Activated CD4-positive, CD25-positive, alpha-beta regulatory T cell treated with anti-CD3 and anti-CD28 coated beads, Interleukin-2, amount 50 U/mL, for 24 hours (primary cell): ENCODE measurements at regions not wholly inside any gene's neighbourhood (a gene's known extent, or its start where the extent isn't known, plus 50 kb on each side); places are given as distances from the start of the nearest gene placed in this dataset.
"Not testable (repeated sequence)": the region's sequence is repeated elsewhere in the genome, so short reads cannot be mapped to it uniquely, and the experiment has no call there.

Experiments used
- ATAC-seq, 2 donors: fragments of 150-1000 bp; cut with Tn5 transposase; one replicate each; pipeline ENCODE4 v1.10.0; 2021; ENCODE audit warnings: mild to moderate bottlenecking in 1 of 2, moderate library complexity in 1 of 2

DNA sequence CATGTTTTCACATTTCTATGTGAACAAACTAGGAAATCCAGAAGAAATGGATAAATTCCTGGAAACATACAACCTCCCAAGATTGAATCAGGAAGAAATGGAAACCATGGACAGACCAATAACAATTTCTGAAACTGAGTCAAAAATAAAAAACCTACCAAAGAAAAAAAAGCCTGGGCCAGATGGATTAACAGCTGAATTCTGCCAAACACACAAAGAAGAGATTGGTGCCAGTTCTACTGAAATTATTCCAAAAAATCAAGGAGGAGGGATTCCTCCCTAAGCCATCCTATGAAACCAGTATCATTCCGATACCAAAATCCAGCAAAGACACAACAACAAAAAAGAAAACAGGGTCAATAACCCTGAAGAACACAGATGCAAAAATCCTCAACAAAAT, 166.9 kb upstream of the FBXL7 start:
- no peak for ATAC-seq

DNA sequence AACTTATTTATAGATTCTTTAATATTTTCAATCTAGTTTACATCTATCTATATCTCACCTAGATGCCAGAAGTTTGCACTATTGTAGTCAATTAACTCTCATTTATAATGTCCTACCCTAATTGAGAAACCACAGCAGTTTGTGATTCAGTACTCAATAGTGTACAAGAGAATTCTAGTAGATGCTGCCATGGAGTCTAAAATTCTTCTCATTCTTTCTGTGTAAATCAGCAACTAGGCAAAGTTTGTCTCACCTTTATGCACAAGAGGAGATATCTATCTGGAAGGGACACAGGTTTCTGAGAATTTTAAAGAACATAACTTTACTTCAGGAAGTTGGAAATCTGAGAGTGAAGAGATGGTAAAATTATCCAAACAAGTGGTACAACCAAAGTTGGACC, 173.0 kb upstream of the FBXL7 start:
- ATAC-seq, result no peak

DNA sequence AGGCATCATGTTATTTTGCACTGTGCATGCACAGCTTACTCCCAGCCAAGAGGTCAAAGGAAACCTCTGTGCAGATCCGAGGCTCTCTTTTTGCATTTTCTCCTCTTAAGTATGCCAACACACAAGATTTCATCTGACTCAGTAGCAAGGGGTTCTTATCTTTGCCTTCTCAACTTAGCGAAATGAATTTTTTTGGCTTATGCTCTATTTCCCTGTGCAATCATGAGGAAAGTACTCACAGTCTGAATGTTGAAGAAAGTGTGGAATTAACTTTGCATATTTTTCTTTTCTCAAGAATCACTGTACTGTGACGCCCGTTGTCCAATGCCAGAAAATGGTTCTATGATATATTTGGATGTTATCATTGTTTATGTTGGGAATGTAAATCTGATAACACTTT, 173.5 kb upstream of the FBXL7 start:
- no peak for ATAC-seq

DNA sequence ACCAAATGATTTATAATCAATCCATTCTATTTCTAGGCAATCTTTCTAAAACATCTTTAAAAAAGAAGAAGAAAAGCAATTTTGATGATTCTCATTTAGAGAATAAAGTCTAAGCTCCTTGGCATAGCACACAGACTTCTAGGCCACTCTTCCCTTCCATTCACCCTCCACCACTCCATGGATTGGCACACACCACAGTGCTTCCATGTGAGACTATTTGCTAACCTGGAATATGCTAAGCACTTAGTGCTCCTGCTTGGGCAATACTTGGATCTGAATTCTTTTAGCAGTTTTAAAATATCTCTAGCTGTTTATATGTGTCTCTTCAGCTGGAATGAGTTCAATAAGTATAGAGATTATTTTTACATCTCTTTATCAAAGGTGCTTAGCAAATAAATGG, 177.6 kb upstream of the FBXL7 start:
- no peak for ATAC-seq

DNA sequence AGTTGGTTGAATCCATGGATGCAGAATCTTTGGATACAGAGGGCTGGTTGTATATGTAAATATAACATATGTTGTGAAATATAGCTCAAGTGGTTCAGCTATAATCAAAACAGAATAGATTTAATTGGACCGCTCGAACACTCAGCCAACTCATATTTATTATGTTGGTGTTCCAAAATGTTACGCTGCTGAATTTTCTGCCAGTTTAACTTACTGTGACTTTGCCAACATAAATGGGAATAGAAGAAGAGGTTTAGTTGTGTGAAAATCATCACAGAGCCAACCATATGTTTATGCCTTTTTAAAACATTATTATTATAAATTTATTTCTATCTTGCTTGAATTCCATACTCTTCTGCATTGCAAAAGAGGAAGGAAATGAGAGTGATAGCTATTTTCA, 178.2 kb upstream of the FBXL7 start:
- no peak for ATAC-seq

DNA sequence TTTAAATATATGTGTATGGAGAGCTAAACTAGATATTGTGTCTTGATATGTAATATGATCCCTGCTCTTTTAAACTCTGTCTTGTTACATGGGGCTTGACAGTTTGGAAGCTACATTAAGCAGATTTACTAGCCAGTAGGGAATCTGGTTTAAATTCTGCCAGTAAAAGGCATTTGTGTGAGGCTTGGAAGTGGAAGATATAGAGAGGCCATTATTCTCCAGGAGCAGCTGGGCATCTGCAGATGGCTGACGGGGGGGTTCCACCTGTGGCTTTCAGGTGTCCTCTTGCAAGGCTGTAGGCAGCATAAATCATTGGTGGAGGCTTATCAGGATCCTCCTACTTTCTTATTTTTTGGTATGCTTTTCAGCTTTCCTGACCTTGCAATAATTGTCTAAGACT, 179.1 kb upstream of the FBXL7 start:
- ATAC-seq, result no peak

DNA sequence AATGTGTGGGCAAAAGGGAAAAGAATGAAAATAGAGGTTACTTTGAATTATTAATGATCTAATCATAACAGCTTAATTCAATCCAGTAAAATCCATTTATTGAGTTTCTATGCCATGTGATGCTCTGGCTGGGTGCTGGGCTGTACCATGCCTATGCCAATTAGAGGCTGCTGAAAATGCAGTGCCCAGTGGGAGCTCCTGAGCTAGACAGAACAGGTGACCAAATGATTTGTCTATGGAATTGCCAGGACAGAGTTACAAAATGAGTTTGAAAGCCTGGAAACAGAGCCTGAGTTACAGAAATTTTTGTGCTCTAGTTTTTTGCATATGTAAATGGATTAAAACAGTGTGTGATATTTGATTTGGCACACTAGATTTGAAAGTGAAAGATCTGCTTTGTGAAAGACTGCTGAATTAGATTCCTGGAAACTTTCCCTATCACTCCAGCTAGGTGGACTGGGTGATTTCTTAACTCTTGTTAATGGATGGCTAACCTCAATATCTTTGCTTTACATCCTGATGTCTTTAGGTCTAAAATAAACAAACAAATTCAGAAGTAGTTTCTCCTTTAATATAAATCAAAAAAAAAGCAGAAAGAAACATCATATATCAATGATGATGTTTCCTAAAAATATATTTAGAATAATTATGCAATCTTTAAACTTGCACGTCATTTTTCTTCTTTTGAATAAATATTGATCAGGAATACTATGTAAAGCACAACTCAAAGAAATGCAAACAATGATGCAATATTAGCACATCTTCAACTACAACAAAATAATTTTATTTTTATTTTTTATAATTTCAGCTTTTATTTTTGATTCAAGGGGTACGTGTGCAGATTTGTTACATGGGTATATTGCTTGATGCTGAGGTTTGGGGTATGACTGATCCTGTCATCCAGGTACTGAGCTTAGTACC, 194.8 kb upstream of the FBXL7 start:
- ATAC-seq, result no peak

DNA sequence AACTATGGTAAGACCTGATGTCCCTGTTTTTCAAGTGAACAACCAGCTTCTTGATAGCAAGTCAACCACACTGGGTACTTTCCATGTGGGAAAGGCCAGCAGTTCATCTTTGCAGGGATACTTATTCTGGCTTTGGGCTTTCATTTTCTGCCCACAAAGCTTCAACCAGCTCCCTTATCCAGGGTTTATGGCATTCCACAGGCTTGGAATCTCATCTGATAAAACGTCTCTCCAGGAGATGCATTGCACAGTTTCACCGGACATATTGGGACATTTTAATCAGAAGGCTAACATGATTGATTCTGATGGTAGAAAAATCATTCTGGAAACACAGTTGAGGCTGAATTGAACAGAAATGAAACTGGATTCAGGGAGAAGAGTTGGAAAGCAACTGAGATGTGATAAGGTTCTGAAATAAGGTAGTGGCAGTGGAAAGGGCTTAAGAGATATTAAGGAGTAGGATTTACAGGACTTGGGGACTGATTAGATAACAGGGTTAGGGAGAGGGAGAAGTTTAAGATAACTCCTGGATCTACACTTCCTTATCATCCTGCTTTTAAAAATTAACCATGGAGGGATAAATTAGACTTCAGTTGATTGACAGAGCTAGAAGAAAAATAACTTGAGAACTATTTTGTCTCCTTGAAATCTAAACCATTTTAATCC, 195.8 kb upstream of the FBXL7 start:
- ATAC-seq, result no peak

DNA sequence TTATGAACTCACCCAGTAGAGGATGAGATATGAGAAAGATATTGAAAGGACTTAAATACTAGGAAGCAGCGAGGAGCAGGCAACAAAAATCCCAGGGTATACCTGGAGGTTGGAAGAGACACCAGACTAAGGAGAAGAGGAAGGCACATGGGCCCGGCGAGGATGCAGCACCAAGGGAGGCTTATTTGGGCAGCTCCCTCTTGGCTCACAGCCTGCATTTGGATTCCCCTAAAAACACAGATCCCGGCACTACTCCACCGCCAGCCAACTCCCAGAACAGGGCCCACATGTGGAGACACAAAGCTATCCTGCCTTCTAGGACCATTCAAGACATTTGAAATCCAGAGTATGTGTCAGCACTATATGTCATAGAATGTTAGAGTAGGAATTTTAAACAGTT, 199.8 kb upstream of the FBXL7 start:
- no peak for ATAC-seq

DNA sequence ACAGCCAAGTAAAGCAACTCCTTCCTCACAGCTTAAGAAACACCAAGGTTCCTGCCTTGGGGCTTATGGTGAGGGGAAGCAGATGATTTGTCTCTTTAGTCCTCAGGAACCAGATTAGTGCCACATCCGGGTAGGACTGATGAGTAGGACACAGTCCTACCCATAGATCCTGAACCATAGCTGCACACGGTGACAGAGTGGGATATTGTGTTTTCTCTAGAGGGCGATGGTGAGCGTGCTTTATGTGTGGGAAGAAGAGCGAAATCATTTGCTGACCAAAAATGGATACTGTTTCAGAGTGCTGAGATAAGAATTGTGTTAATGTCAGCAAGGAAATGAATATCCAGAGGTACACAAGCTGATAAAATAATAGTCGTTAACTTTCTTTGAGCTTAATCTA, 209.0 kb upstream of the FBXL7 start:
- ATAC-seq, result no peak

DNA sequence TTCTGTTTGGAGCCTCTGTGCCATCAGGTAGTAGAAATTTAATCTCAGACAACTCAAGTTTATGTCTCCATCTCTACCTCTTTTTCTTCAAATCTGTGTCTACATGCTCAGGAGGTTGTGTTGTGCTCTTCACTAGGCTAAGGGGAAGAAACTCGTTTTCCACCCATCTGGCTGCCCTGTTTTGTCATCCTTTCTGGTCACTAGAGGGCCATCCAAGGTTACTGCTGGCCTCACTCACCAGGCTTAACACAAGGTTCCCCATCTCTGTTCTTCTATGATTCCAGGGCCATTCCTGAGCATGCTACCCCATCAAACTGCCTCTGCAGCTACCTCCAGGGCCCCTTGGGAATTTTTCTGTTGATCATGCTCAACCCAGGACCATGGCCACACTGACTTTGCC, 213.3 kb upstream of the FBXL7 start:
- no peak for ATAC-seq

DNA sequence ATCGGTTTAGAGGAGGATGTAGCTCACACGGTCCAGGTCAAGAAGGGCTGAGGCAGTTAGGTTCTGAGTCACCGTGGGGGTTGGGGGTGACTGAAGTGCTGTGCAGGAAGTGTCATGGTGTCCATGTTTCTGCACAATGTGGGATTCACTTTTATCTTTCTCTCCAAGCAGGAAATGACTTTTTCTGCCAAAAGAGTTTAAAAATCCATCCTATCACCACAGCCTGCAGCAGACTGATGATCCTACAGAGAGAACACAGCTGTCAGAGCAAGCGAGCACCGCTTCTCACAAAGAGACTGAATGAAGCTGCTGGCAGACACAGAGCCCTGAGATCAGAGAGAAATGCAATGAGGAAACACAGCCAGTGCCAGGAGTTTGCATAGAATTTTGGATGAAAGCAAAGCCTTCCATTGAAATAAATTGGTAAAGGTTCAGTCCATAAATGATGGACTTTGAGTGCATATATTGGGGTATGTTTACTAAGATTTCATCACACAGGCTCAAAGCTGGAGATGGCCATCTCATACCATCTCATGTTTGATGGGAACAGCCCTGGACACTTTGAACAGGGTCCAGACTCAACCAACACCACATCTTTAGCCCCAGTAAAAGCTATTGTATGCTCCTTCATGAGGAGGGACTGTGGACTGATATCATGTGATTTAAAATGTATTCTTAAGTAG, 213.9 kb upstream of the FBXL7 start:
- no peak for ATAC-seq

DNA sequence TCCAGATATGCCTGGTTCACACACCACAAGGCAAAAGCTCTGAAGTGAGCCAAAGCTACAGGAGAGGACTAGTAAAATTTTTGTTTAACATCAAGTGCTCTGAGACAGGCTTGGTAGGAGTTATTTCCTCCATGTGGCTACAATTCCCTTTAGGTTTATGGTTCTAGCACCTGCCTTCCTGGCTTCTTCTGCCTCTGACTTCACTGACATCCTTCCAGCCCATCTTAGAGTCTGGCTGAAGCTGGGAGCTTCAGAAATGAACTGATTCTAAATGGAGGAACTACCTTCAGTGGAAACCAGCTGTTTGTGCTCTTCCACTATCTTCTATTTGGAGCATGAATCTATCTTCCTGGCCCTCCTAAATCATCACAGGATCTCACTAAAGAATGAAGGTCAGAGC, 215.3 kb upstream of the FBXL7 start:
- ATAC-seq, result no peak

DNA sequence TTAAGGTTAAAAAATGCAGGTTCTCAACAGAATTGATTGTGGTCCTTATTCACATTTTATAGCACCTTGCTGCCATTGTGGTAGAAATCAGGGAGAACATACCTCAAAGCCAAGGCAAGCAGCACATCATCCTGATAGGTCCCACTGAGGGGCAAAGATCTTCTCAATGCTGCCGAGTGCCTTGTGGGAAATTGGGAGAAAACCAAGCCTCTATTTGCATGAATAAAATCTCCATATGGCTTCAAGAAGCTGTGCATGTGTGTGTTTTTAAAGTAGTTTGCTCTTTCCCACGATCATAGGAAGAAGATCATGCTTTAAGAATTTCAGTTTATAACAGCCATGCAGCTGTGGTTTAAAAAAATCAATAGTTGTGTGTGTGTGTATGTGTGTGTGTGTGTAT, 216.9 kb upstream of the FBXL7 start:
- no peak for ATAC-seq

DNA sequence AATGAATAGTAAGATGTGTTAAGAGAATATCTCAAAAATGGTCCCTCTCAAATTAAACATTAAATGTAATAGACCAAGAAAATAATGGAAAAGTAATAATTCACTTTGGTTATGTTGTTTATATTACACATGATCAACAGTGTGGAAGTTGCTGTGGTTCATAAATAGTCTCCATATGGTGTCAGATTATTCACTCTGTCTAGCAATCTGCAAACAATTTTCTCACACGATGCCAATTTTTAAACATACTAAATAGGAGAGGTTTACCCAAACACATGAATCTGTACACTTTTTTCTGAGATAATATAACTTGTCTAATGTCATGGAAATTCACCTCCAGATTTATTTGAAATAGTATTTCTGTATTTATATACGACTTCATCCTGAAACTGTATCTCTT, 217.4 kb upstream of the FBXL7 start:
- no peak for ATAC-seq

DNA sequence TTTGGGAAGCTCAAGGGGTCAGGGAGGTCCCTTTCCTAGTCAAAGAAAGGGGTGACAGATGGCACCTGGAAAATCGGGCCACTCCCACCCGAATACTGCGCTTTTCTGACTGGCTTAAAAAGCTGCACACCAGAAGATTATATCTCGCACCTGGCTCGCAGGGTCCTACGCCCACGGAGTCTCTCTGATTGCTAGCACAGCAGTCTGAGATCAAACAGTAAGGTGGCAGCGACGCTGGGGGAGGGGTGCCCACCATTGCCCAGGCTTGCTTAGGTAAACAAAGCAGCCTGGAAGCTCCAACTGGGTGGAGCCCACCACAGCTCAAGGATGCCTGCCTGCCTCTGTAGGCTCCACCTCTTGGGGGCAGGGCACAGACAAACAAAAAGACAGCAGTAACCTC, 228.4 kb upstream of the FBXL7 start:
- not testable (repeated sequence) for ATAC-seq

DNA sequence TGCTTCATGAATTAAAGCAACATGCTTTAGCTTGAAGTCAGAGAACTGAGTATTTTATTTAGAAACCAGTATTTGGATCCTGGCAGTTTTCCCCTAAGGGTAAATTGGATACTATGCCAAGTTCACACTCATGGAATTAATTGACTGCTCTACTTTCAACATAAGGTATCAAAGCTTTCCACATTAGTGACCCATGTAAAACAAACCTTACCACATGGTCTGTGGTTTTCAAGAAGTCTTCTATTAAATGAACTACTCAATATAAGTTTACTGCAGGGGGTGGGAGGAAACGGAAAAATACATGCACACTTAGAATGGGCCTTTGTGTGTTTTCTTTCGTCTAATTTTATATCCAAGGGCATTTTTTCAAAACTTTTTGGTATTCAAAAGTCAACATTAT, 232.0 kb upstream of the FBXL7 start:
- no peak for ATAC-seq

DNA sequence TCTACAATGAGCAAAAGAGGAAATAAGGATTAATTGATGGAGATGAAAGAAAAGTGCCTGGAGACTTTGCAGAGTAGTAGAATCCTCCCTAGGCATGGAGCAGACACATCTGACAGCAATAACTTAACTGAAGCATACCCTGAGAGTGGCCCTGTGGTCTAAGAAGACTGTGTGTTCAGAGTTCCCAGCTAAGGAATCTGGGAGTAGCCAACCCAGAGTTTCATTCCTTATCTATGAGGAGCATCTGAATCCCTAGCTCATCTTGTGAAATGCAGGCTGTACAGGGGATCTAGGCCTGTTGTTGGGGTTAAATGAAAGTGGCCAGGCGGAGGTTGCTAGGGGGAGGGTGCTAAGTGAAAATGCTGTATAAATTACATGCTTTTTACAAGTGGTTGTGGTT, 233.1 kb upstream of the FBXL7 start:
- no peak for ATAC-seq

DNA sequence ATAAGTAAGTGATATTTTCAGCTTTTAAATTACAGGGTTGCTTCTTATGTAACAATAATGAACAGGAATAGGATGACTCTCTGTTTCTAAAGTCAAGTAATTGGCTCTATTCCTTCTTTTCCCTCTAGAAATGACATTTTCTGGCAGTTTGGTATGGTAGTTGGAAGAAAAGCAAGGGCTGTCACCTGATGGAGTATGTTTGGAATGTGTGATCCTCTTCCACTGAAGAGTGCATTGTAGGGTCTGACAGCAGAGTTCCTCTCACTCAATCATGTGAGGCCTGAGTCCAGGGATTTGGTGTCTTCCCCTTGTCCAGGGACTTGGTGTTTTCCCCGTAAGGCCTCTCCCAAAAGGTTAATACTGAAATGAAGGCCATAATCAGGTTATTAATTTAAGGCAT, 233.8 kb upstream of the FBXL7 start:
- no peak for ATAC-seq

DNA sequence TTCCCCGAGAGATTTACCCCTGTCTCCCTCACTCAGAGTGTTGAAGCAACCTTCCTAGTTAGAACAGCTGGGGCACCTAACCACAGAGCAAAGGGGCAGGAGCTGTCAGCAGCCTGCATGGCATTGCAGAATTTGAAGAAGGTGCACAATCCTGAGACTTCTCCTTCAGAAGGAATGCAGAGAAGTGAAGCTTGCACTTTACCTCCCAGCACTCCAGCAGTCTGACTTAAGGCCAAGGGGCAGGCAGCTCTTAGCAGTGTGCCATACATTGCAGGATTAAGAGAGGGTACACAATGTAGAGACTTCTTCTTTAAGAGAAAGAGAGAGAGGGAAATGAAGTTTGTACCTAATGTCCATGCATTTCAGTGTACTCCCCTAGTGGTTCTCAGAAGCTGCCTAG, 236.0 kb upstream of the FBXL7 start:
- no peak for ATAC-seq

DNA sequence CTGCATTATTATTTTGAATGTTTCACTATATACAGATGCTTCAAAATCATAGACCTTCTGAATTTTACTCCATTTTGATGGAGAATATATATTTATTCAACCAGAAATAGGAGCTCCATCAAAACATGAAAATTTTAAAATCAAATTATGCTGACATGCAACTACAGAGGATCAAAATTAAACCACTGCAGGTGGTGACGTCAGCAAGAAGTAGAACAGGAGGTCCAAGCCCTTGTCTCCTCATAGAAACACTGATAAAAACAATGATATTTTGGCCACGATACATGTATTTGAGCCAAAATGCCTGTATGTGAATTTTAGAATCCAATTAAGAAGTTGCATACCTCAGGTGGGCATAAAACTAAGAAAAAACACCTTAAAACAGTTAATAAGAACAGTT, 236.6 kb upstream of the FBXL7 start:
- no peak for ATAC-seq

DNA sequence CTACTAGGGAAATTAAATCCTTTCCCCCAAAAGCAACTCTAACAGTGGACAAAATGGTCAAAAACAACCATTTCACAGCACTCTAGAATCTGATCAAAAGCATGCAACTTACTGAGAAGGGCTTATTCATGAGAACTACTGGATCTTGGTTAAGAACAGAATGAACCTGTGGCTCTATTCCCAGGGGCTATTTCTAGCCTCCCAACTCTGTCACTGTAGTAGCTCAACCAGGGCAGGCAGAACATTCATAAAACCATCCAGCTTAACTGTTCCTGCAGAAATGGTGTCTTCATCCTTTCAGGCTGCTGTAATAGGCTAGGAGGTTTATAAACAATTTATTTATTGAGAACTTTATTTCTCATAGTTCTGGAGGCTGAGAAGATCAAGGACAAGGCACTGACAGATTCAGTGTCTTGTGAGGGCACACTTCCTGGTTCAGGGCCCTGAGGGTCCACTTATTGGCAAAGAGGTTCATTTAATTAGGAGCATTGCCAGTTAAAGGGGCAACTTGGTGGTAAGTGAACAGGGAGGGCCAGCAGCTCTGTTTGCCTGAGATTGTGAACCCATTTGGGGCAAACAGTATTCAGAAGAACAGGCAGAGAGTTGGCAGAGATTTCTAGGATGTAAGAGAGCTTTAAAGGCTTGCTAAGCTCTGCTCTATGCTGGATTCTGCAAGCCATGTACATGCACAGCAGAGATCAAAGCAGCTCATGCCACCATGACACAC, 238.5 kb upstream of the FBXL7 start:
- ATAC-seq, result no peak
